ENCODE measurements at regions not wholly inside any gene's neighbourhood (a gene's known extent, or its start where the extent isn't known, plus 50 kb on each side); places are given as distances from the start of the nearest gene placed in this dataset.

GRCh38 chr11:19652623-19653375 lies 59.8 kb upstream of the NAV2 start:
- Mint-ChIP-seq H3K4me3 (ENCODE audit: unreplicated experiment) (no peak overlapping the region), H3K27me3 (ENCODE audit: low read depth) (peaks cover 5% of the 10 kb centered on the region)

GRCh38 chr11:19651653-19652052 lies 61.0 kb upstream of the NAV2 start:
- Mint-ChIP-seq H3K9me3 (ENCODE audit: low read depth) (no peaks in the 10 kb centered on the region), H3K4me1 (ENCODE audit: low read depth) (peaks cover 15% of the 10 kb centered on the region), H3K4me3 (ENCODE audit: unreplicated experiment) (no peak overlapping the region), H3K36me3 (ENCODE audit: low read depth) (peaks cover 4% of the 10 kb centered on the region), H3K27me3 (ENCODE audit: low read depth) (peaks cover 5% of the 10 kb centered on the region), H3K27ac (ENCODE audit: unreplicated experiment) (no peak overlapping the region)
- no peak for DNase-seq (ENCODE audit: low spot score)
- TF ChIP-seq CTCF (IDR thresholded peaks at IDR 0.05), result no peak

More at GRCh38 chr11:19652623-19653375, 59.8 kb upstream of the NAV2 start:
- TF ChIP-seq CTCF (IDR thresholded peaks at IDR 0.05), result no peak
- Mint-ChIP-seq H3K4me1 (ENCODE audit: low read depth) (peaks cover 4% of the 10 kb centered on the region), H3K27ac (ENCODE audit: unreplicated experiment) (no peak overlapping the region), H3K9me3 (ENCODE audit: low read depth) (no peaks in the 10 kb centered on the region), H3K36me3 (ENCODE audit: low read depth) (peaks cover 4% of the 10 kb centered on the region)
- DNase-seq (ENCODE audit: low spot score), result no peak

- H3K9me3 Mint-ChIP-seq (ENCODE audit: low read depth), result no peaks in the 10 kb centered on the region
- H3K36me3 Mint-ChIP-seq (ENCODE audit: low read depth), result peaks cover 2% of the 10 kb centered on the region
- H3K27me3 Mint-ChIP-seq (ENCODE audit: low read depth), result peaks cover 3% of the 10 kb centered on the region
- H3K4me1 Mint-ChIP-seq (ENCODE audit: low read depth), result peaks cover 21% of the 10 kb centered on the region
- H3K4me3 Mint-ChIP-seq (ENCODE audit: unreplicated experiment), result no peak overlapping the region
- no peak for DNase-seq (ENCODE audit: low spot score)
- H3K27ac Mint-ChIP-seq (ENCODE audit: unreplicated experiment), result no peak overlapping the region
- no peak for TF ChIP-seq CTCF (IDR thresholded peaks at IDR 0.05)
These were observed 61.6 kb upstream of the NAV2 start for GRCh38 chr11:19651028-19651427.

GRCh38 chr11:19650467-19650866 lies 62.2 kb upstream of the NAV2 start:
- H3K9me3 Mint-ChIP-seq (ENCODE audit: low read depth), result no peaks in the 10 kb centered on the region
- no peak for TF ChIP-seq CTCF (IDR thresholded peaks at IDR 0.05)
- H3K4me1 Mint-ChIP-seq (ENCODE audit: low read depth), result peaks cover 21% of the 10 kb centered on the region
- H3K36me3 Mint-ChIP-seq (ENCODE audit: low read depth), result peaks cover 2% of the 10 kb centered on the region
- DNase-seq (ENCODE audit: low spot score), result no peak
- peaks cover 3% of the 10 kb centered on the region for H3K27me3 Mint-ChIP-seq (ENCODE audit: low read depth)
- no peak overlapping the region for H3K27ac Mint-ChIP-seq (ENCODE audit: unreplicated experiment)
- H3K4me3 Mint-ChIP-seq (ENCODE audit: unreplicated experiment), result no peak overlapping the region

- H3K4me1 Mint-ChIP-seq (ENCODE audit: low read depth), result peaks cover 21% of the 10 kb centered on the region
- no peaks in the 10 kb centered on the region for H3K9me3 Mint-ChIP-seq (ENCODE audit: low read depth)
- TF ChIP-seq CTCF (IDR thresholded peaks at IDR 0.05), result no peak
- no peak overlapping the region for H3K4me3 Mint-ChIP-seq (ENCODE audit: unreplicated experiment)
- no peak overlapping the region for H3K27ac Mint-ChIP-seq (ENCODE audit: unreplicated experiment)
- no peaks in the 10 kb centered on the region for H3K36me3 Mint-ChIP-seq (ENCODE audit: low read depth)
- H3K27me3 Mint-ChIP-seq (ENCODE audit: low read depth), result peaks cover 3% of the 10 kb centered on the region
- DNase-seq (ENCODE audit: low spot score), result no peak
These were observed 62.9 kb upstream of the NAV2 start for GRCh38 chr11:19649751-19650150.

Measured in chondrocyte (in vitro differentiated cells).